ENCODE measurements at regions not wholly inside any gene's neighbourhood (a gene's known extent, or its start where the extent isn't known, plus 50 kb on each side); places are given as distances from the start of the nearest gene placed in this dataset.
"Not testable (repeated sequence)": the region's sequence is repeated elsewhere in the genome, so short reads cannot be mapped to it uniquely, and the experiment has no call there.

DNA sequence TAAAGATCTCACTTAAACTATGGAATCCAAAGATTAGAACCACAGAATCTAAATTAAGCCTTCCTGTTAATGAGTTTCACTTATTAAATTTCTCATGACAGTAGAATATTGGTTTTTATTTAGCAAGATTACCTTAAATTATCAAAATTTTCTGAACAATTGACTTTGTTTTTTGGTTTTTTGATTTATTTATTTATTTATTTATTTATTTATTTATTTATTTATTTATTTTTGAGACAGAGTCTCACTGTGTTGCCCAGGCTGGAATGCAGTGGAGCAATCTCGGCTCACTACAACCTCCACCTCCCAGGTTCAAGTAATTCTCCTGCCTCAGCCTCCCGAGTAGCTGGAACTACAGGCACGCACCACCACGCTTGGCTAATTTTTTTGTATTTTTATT lies 538.6 kb downstream of the AMY1C start:
- H3K4me3 Mint-ChIP-seq; H3K27ac Mint-ChIP-seq (ENCODE audit: low read depth); DNase-seq (ENCODE audit: low spot score in 2 of 2); ATAC-seq (replicated peaks; ENCODE audit: extremely low read depth, poor library complexity, severe bottlenecking); H3K4me1 Mint-ChIP-seq; H3K36me3 Mint-ChIP-seq (ENCODE audit: insufficient read depth); H3K27me3 Mint-ChIP-seq: not testable (repeated sequence)
- peaks cover 20% of the 10 kb centered on the region for H3K9me3 Mint-ChIP-seq

DNA sequence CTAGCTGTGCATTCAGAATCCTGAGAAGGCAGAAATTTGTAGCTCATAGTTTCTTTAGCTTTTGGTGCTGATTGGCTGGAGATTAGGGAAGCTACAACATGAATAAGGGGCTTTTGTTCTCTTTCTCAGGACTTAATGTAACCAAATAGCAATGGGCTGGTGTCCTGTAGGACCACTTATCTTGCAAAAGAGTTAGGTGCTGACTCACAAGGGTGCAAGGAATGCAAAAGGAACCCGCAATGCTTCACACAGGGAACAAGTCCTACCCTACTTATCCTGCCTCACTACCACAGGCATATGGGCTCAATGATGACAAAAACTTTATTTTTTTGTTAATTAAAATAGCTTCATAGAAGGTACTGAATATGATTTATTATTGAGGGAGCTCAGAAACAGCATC lies 541.5 kb downstream of the AMY1C start:
- Mint-ChIP-seq H3K9me3 (peaks cover 21% of the 10 kb centered on the region), H3K36me3 (ENCODE audit: insufficient read depth) (no peaks in the 10 kb centered on the region), H3K27ac (ENCODE audit: low read depth) (no peak overlapping the region), H3K27me3 (no peaks in the 10 kb centered on the region), H3K4me1 (no peaks in the 10 kb centered on the region), H3K4me3 (no peak overlapping the region)
- ATAC-seq (replicated peaks; ENCODE audit: extremely low read depth, poor library complexity, severe bottlenecking) (no peak), DNase-seq (ENCODE audit: low spot score in 2 of 2) (no peak)

DNA sequence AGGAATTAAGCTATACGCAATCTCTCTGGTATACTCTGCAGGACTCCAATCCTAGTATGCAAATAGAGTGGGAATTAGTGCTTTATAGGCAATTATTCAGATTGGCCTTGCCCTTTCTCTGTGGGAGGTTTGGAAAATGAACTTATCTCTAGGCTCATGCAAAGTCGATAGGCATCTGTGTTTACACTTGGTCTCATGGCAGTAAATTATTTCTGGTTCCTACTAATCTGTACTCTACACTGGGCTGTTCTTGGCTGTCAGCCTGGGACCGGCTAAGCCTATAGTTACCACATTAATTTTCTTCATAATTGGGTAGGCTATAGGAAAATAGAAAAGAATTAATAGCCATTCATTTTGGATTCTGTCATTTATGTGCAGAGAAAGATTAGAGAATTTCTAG lies 544.6 kb downstream of the AMY1C start:
- Mint-ChIP-seq H3K27me3 (no peaks in the 10 kb centered on the region), H3K4me1 (no peaks in the 10 kb centered on the region), H3K36me3 (ENCODE audit: insufficient read depth) (no peaks in the 10 kb centered on the region), H3K9me3 (peaks cover 20% of the 10 kb centered on the region), H3K4me3 (no peak overlapping the region), H3K27ac (ENCODE audit: low read depth) (no peak overlapping the region)
- ATAC-seq (replicated peaks; ENCODE audit: extremely low read depth, poor library complexity, severe bottlenecking) (no peak), DNase-seq (ENCODE audit: low spot score in 2 of 2) (no peak)

- no peak overlapping the region for H3K27ac Mint-ChIP-seq (ENCODE audit: low read depth)
- ATAC-seq (replicated peaks; ENCODE audit: extremely low read depth, poor library complexity, severe bottlenecking) (no peak), DNase-seq (ENCODE audit: low spot score in 2 of 2) (no peak)
- H3K36me3 Mint-ChIP-seq (ENCODE audit: insufficient read depth): no peaks in the 10 kb centered on the region
- peaks cover 20% of the 10 kb centered on the region for H3K9me3 Mint-ChIP-seq
- no peaks in the 10 kb centered on the region for H3K27me3 Mint-ChIP-seq
- H3K4me1 Mint-ChIP-seq: no peaks in the 10 kb centered on the region
- H3K4me3 Mint-ChIP-seq: no peak overlapping the region
Observed at GRCh38 chr1:104295511-104295910, 545.8 kb downstream of the AMY1C start.

GRCh38 chr1:104309673-104310072 lies 560.0 kb downstream of the AMY1C start:
- Mint-ChIP-seq H3K27ac (ENCODE audit: low read depth) (no peak overlapping the region), H3K4me3 (no peak overlapping the region), H3K9me3 (peaks cover 35% of the 10 kb centered on the region), H3K4me1 (no peaks in the 10 kb centered on the region), H3K27me3 (no peaks in the 10 kb centered on the region), H3K36me3 (ENCODE audit: insufficient read depth) (peaks cover 1% of the 10 kb centered on the region)
- ATAC-seq (replicated peaks; ENCODE audit: extremely low read depth, poor library complexity, severe bottlenecking): no peak
- no peak for DNase-seq (ENCODE audit: low spot score in 2 of 2)

GRCh38 chr1:104315823-104316222 lies 566.1 kb downstream of the AMY1C start:
- H3K4me3 Mint-ChIP-seq: no peak overlapping the region
- H3K36me3 Mint-ChIP-seq (ENCODE audit: insufficient read depth): no peaks in the 10 kb centered on the region
- ATAC-seq (replicated peaks; ENCODE audit: extremely low read depth, poor library complexity, severe bottlenecking): no peak
- H3K9me3 Mint-ChIP-seq: peaks cover 28% of the 10 kb centered on the region
- H3K4me1 Mint-ChIP-seq: no peaks in the 10 kb centered on the region
- H3K27me3 Mint-ChIP-seq: no peaks in the 10 kb centered on the region
- DNase-seq (ENCODE audit: low spot score in 2 of 2): no peak
- no peak overlapping the region for H3K27ac Mint-ChIP-seq (ENCODE audit: low read depth)

GRCh38 chr1:104322131-104322530 lies 572.4 kb downstream of the AMY1C start:
- Mint-ChIP-seq H3K27ac (ENCODE audit: low read depth) (no peak overlapping the region), H3K27me3 (no peaks in the 10 kb centered on the region), H3K36me3 (ENCODE audit: insufficient read depth) (no peaks in the 10 kb centered on the region), H3K4me1 (no peaks in the 10 kb centered on the region), H3K4me3 (no peak overlapping the region), H3K9me3 (peaks cover 11% of the 10 kb centered on the region)
- ATAC-seq (replicated peaks; ENCODE audit: extremely low read depth, poor library complexity, severe bottlenecking) (no peak), DNase-seq (ENCODE audit: low spot score in 2 of 2) (no peak)

- no peaks in the 10 kb centered on the region for H3K4me1 Mint-ChIP-seq
- H3K9me3 Mint-ChIP-seq: peaks cover 6% of the 10 kb centered on the region
- ATAC-seq (replicated peaks; ENCODE audit: extremely low read depth, poor library complexity, severe bottlenecking) (no peak), DNase-seq (ENCODE audit: low spot score in 2 of 2) (no peak)
- no peak overlapping the region for H3K4me3 Mint-ChIP-seq
- no peaks in the 10 kb centered on the region for H3K36me3 Mint-ChIP-seq (ENCODE audit: insufficient read depth)
- H3K27me3 Mint-ChIP-seq: no peaks in the 10 kb centered on the region
- H3K27ac Mint-ChIP-seq (ENCODE audit: low read depth): no peak overlapping the region
Observed at GRCh38 chr1:104329278-104329677, 579.6 kb downstream of the AMY1C start.

GRCh38 chr1:104331763-104332162 lies 582.1 kb downstream of the AMY1C start:
- H3K4me3 Mint-ChIP-seq: no peak overlapping the region
- no peaks in the 10 kb centered on the region for H3K27me3 Mint-ChIP-seq
- ATAC-seq (replicated peaks; ENCODE audit: extremely low read depth, poor library complexity, severe bottlenecking) (no peak), DNase-seq (ENCODE audit: low spot score in 2 of 2) (no peak)
- H3K9me3 Mint-ChIP-seq: peaks cover 23% of the 10 kb centered on the region
- H3K27ac Mint-ChIP-seq (ENCODE audit: low read depth): no peak overlapping the region
- no peaks in the 10 kb centered on the region for H3K4me1 Mint-ChIP-seq
- no peaks in the 10 kb centered on the region for H3K36me3 Mint-ChIP-seq (ENCODE audit: insufficient read depth)

GRCh38 chr1:104337927-104338326 lies 588.2 kb downstream of the AMY1C start:
- not testable (repeated sequence) for H3K27ac Mint-ChIP-seq (ENCODE audit: low read depth); DNase-seq (ENCODE audit: low spot score in 2 of 2); H3K27me3 Mint-ChIP-seq; H3K4me1 Mint-ChIP-seq; H3K4me3 Mint-ChIP-seq; ATAC-seq (replicated peaks; ENCODE audit: extremely low read depth, poor library complexity, severe bottlenecking); H3K36me3 Mint-ChIP-seq (ENCODE audit: insufficient read depth)
- peaks cover 35% of the 10 kb centered on the region for H3K9me3 Mint-ChIP-seq

- Mint-ChIP-seq H3K9me3 (peaks cover 31% of the 10 kb centered on the region), H3K27ac (ENCODE audit: low read depth) (no peak overlapping the region), H3K36me3 (ENCODE audit: insufficient read depth) (no peaks in the 10 kb centered on the region), H3K4me1 (no peaks in the 10 kb centered on the region), H3K4me3 (no peak overlapping the region), H3K27me3 (no peaks in the 10 kb centered on the region)
- DNase-seq (ENCODE audit: low spot score in 2 of 2): no peak
- ATAC-seq (replicated peaks; ENCODE audit: extremely low read depth, poor library complexity, severe bottlenecking): no peak
Observed at GRCh38 chr1:104341944-104342343, 592.2 kb downstream of the AMY1C start.

GRCh38 chr1:104348277-104348676 lies 598.6 kb downstream of the AMY1C start:
- Mint-ChIP-seq H3K9me3 (peaks cover 24% of the 10 kb centered on the region), H3K4me1 (no peaks in the 10 kb centered on the region), H3K27me3 (no peaks in the 10 kb centered on the region), H3K36me3 (ENCODE audit: insufficient read depth) (no peaks in the 10 kb centered on the region), H3K4me3 (no peak overlapping the region), H3K27ac (ENCODE audit: low read depth) (no peak overlapping the region)
- ATAC-seq (replicated peaks; ENCODE audit: extremely low read depth, poor library complexity, severe bottlenecking) (no peak), DNase-seq (ENCODE audit: low spot score in 2 of 2) (no peak)

DNA sequence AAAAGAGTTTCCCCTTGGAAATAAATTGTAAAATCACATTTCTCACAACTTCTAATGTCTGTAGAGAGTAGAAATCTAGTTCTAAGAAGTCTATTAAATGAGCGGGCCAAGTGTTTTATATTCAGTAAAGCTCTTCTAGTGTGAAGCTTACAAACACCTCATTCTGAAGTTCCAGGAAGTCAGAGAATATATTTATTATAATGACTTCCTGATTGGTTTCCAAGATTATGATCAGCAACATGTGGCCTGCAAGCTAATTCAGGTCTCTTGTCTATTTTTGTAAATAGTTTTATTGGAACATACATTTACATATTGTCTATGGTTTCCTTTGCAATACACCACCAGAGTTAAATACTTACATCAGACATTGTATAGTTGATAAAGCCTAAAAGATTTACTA lies 603.9 kb downstream of the AMY1C start:
- no peak overlapping the region for H3K4me3 Mint-ChIP-seq
- H3K36me3 Mint-ChIP-seq (ENCODE audit: insufficient read depth): no peaks in the 10 kb centered on the region
- no peak for ATAC-seq (replicated peaks; ENCODE audit: extremely low read depth, poor library complexity, severe bottlenecking)
- no peak for DNase-seq (ENCODE audit: low spot score in 2 of 2)
- peaks cover 6% of the 10 kb centered on the region for H3K9me3 Mint-ChIP-seq
- no peak overlapping the region for H3K27ac Mint-ChIP-seq (ENCODE audit: low read depth)
- no peaks in the 10 kb centered on the region for H3K4me1 Mint-ChIP-seq
- no peaks in the 10 kb centered on the region for H3K27me3 Mint-ChIP-seq

DNA sequence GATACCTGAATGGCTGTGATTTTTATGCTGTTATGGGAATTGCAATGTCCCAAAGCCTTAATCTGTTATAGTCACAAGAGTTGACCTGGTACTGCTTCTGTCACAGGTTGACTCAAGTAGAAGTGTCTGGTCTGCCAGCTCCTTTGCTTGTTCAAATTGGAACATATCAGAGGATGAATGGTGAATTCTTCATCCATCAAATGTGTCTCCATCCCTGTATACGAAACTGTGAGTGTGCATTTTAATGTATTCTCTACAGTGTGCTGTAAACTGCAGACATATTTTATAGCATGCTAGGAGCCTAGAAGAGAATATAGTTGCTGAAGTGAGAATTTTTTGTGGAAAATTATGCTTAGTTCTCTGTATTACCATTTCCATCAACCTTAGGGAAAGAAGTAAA lies 608.4 kb downstream of the AMY1C start:
- no peaks in the 10 kb centered on the region for H3K36me3 Mint-ChIP-seq (ENCODE audit: insufficient read depth)
- H3K9me3 Mint-ChIP-seq: peaks cover 12% of the 10 kb centered on the region
- ATAC-seq (replicated peaks; ENCODE audit: extremely low read depth, poor library complexity, severe bottlenecking): no peak
- no peak for DNase-seq (ENCODE audit: low spot score in 2 of 2)
- H3K27ac Mint-ChIP-seq (ENCODE audit: low read depth): no peak overlapping the region
- no peaks in the 10 kb centered on the region for H3K4me1 Mint-ChIP-seq
- no peaks in the 10 kb centered on the region for H3K27me3 Mint-ChIP-seq
- no peak overlapping the region for H3K4me3 Mint-ChIP-seq

Measured in central memory CD8-positive, alpha-beta T cell (primary cell).